Body of pancreas (tissue), 4 donors: ENCODE measurements at regions not wholly inside any gene's neighbourhood (a gene's known extent, or its start where the extent isn't known, plus 50 kb on each side); places are given as distances from the start of the nearest gene placed in this dataset. TPM values are rescaled to one million over a fixed set of nuclear protein-coding genes. Genes with fewer than 3 reads are reported as not detected.

Experiments
- ATAC-seq: fragments of 150-250 bp; one replicate; pipeline ENCODE4 v1.9.1; 2016
- DNase-seq, 4 donors: peaks; one replicate each; pipeline ENCODE4 v3.0.0-alpha.2; 2019
- H3K27ac ChIP-seq, 4 donors: fragments of 200-600 bp; sonication (generic); 1 replicate in 3 of 4; 2 replicates in 1 of 4; pipeline versions ENCODE4 v1.5.1 to v1.6.1; 2016 to 2019; ENCODE audit warnings: mild to moderate bottlenecking in 1 of 4, mixed read lengths in 1 of 4, moderate library complexity in 1 of 4
- H3K27me3 ChIP-seq, 2 donors: fragments of 200-600 bp; sonication (generic); one replicate each; pipeline ENCODE4 v1.6.0; 2016; ENCODE audit warnings: mild to moderate bottlenecking in 1 of 2
- H3K36me3 ChIP-seq, 2 donors: fragments of 200-600 bp; sonication (generic); replicated peaks in 1 of 2; 2 replicates each; pipeline ENCODE4 v1.5.1; 2016; ENCODE audit warnings: low read depth in 2 of 2; ENCODE audit not compliant: insufficient read depth in 1 of 2
- H3K4me1 ChIP-seq: fragments of 200-600 bp; sonication (generic); one replicate; pipeline ENCODE4 v1.6.0; 2016
- H3K4me3 ChIP-seq, 2 donors: fragments of 200-600 bp; sonication (generic); 1 replicate in 1 of 2; 2 replicates in 1 of 2; pipeline ENCODE4 v1.5.1; 2016 to 2019
- H3K9me3 ChIP-seq, 3 donors: fragments of 200-600 bp; sonication (generic); 1 replicate in 2 of 3; 2 replicates in 1 of 3; pipeline ENCODE4 v1.5.1; 2016
- POLR2A ChIP-seq, 3 donors: fragments of 450-650 bp; IDR thresholded peaks; one replicate each; pipeline ENCODE4 v1.6.1; 2016; ENCODE audit warnings: antibody characterized with exemption in 3 of 3, mild to moderate bottlenecking in 2 of 3
- WGBS, 2 donors: methylation state at CpG; one replicate each; pipeline ENCODE4 v1.1.5; 2017; 5-methylcytosine and 5-hydroxymethylcytosine counted together
- intact Hi-C: fragments of 100-400 bp; cut with DNase I; formaldehyde crosslinking; loops from one replicate; pipeline ENCODE4 v1.15.1; 2023
- small RNA-seq: library from RNA; depleted of rRNA; stranded (forward); fragments of <200 nt; gene quantifications from one replicate; pipeline ENCODE3, GENCODE V24; 2016
- TF ChIP-seq, protein P1 (sequence below), 7 experiments: fragments of 450-650 bp in 4 of 7; fragments of 200-600 bp in 3 of 7; sonication (generic) in 3 of 7; IDR thresholded peaks; one replicate each; pipeline ENCODE4 v1.5.1; 2016 to 2019; ENCODE audit warnings: antibody characterized with exemption in 7 of 7

DNA sequence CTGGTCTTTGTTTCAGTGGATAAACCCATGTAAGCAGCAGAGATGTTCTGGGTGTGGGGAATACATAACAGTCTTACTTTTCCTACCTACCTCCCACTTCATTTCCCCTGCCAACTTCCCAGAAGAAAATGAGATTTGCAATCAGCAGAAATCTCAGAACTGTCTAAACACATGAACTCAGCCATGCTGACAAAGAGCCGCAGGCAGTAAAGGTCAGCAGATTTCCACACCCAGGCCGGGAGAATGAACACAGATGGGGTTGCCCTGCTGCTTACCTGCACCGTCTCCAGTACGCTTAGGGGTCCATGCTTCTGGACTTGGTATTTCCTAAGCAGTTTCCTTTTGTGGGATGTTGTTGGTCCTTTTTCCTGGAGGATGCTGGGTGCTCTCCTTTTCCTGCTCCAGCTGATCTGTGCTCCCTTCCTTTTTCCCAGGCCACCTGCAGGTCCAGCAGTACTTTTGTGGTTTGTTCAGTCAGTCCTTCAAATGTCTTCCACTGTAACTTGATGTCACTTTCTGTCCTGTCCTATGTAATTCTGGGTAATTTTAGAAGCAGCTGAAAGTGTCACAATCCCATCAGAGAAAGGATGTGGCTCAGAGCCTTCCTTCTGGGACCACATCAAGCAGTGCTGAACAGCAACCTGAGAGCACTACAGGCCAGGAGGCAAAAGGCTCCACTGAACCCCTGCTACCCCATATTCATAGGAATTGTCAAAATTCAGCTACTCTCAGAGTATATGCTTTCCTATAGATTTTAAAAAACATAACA lies 129.0 kb downstream of the CEP57L1 start:
- DNase-seq (no peak), ATAC-seq (no peak)
- Histone ChIP-seq H3K36me3 (no peaks in the 10 kb centered on the region), H3K27ac (no peak overlapping the region), H3K4me3 (no peak overlapping the region), H3K4me1 (no peaks in the 10 kb centered on the region), H3K27me3 (no peaks in the 10 kb centered on the region), H3K9me3 (no peaks in the 10 kb centered on the region)
- TF ChIP-seq, protein P1, sequence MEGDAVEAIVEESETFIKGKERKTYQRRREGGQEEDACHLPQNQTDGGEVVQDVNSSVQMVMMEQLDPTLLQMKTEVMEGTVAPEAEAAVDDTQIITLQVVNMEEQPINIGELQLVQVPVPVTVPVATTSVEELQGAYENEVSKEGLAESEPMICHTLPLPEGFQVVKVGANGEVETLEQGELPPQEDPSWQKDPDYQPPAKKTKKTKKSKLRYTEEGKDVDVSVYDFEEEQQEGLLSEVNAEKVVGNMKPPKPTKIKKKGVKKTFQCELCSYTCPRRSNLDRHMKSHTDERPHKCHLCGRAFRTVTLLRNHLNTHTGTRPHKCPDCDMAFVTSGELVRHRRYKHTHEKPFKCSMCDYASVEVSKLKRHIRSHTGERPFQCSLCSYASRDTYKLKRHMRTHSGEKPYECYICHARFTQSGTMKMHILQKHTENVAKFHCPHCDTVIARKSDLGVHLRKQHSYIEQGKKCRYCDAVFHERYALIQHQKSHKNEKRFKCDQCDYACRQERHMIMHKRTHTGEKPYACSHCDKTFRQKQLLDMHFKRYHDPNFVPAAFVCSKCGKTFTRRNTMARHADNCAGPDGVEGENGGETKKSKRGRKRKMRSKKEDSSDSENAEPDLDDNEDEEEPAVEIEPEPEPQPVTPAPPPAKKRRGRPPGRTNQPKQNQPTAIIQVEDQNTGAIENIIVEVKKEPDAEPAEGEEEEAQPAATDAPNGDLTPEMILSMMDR (IDR thresholded peaks at IDR 0.05), result no peak
- no peak for TF ChIP-seq POLR2A (IDR thresholded peaks at IDR 0.05)
- 54 to 62% methylated on average over 4 of the region's 4 CpGs for WGBS, 2 donors
- intact Hi-C loops, result no loop called here

DNA sequence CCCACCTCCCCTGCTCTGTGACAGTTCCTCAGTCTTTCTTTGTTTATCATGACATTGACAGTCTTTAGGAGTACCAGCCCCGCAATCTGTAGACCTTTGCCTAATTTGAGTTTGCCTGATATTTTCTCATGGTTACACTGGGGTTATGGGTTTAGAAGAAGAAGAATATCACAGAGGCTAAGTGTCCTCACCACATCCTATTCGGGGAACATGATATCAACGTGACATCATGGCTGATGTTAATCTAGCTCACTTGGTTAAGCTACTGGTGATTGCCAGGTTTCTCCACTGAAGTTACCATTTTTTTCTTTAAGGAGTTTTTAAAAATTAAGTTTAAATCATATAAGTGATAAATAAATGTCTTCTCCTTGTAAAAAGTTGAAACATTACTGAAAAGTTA lies 127.5 kb downstream of the CEP57L1 start:
- Histone ChIP-seq H3K4me1 (no peaks in the 10 kb centered on the region), H3K4me3 (no peak overlapping the region), H3K27ac (no peak overlapping the region), H3K9me3 (no peaks in the 10 kb centered on the region), H3K27me3 (no peaks in the 10 kb centered on the region), H3K36me3 (no peaks in the 10 kb centered on the region)
- TF ChIP-seq, protein P1 (IDR thresholded peaks at IDR 0.05), result no peak
- TF ChIP-seq POLR2A (IDR thresholded peaks at IDR 0.05), result no peak
- DNase-seq, result no peak
- ATAC-seq, result no peak
- 92 to 95% methylated on average over 3 of the region's 3 CpGs for WGBS, 2 donors
- intact Hi-C loops, result no loop called here

DNA sequence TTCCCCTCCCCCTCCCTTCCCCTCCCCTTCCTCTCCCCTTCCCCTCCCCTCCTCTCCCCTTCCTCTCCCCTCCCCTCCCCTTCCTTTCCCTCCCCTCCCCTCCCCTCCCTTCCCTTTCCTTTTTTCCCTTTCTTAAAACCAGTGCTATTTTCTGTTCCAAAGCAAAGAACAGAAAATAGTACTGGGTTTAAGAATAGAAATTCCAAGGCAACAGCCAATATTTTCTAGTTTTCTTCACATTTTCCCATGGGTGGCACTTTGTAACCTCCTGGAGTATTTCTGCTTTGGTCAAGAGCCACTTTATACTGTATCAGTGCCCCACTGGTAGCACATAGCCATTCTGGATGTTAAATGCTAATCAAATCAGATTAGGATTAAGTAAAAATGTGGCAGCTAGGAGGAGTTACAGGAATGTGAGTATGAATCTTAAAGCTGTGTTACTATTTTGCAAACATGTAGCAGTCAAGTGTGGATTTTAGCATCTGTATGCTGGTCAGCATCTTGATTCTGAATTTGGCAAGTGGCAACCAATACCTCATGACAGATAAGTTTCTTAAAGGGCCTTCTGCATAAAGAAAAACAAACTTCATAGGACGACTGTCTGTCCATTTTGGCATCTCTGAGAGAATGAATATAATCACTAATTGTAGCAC lies 126.4 kb downstream of the CEP57L1 start:
- H3K36me3 ChIP-seq, result no peaks in the 10 kb centered on the region
- no peak overlapping the region for H3K27ac ChIP-seq
- intact Hi-C loops, result no loop called here
- TF ChIP-seq POLR2A (IDR thresholded peaks at IDR 0.05), result no peak
- TF ChIP-seq, protein P1 (IDR thresholded peaks at IDR 0.05), result no peak
- H3K27me3 ChIP-seq, result no peaks in the 10 kb centered on the region
- DNase-seq (no peak), ATAC-seq (no peak)
- H3K4me3 ChIP-seq, result no peak overlapping the region
- no peaks in the 10 kb centered on the region for H3K4me1 ChIP-seq
- 70 to 77% methylated on average over 1 of the region's 1 CpG for WGBS, 2 donors
- no peaks in the 10 kb centered on the region for H3K9me3 ChIP-seq

Small RNA genes lying in the stretch of these regions (small RNA-seq; reads per million reads assigned to genes)
- gene AL359711.1 (not detected), gene RNY3P11 (not detected)
